ENCODE measurements at regions not wholly inside any gene's neighbourhood (a gene's known extent, or its start where the extent isn't known, plus 50 kb on each side); places are given as distances from the start of the nearest gene placed in this dataset.

GRCh38 chr5:145471026-145471425 lies 364.1 kb downstream of the PRELID2 start:
- no peak for FAIRE-seq
- intact Hi-C loops (cut with micrococcal nuclease), result no loop called here

More at GRCh38 chr5:145471026-145471425, 364.1 kb downstream of the PRELID2 start:
- H3K4me1 ChIP-seq (replicated peaks in 1 of 2; ENCODE audit: control insufficient read depth in 2 of 2, insufficient read depth in 2 of 2, low read length in 2 of 2), result no peaks in the 10 kb centered on the region; a peak in 2 of 5 replicates
- BruUV-seq (replicated peaks), result no TSS peak
- POLR2A ChIA-PET, result interaction anchor here (0.6 kb wide), 1 partner anchor 936 kb away, joined by 3 read pairs; no protein-coding TSS in a partner anchor
- TF ChIP-seq BCLAF1 (IDR thresholded peaks at IDR 0.05; ENCODE audit: borderline replicate concordance in 1 of 2, control insufficient read depth in 1 of 2, low read depth in 2 of 2, low read length in 1 of 2) (no peak), ZNF507 (tag; conservative IDR thresholded peaks at IDR 0.05) (no peak), ZNF449 (CRISPR knock-in tag; IDR thresholded peaks at IDR 0.05) (no peak), ATF3 (IDR thresholded peaks at IDR 0.05) (no peak), ATF3 (CRISPR knock-in tag; conservative IDR thresholded peaks at IDR 0.05) (no peak), ZNF3 (CRISPR knock-in tag; IDR thresholded peaks at IDR 0.05) (no peak), TOE1 (IDR thresholded peaks at IDR 0.05; ENCODE audit: borderline replicate concordance) (no peak), TOE1 (CRISPR knock-in tag; IDR thresholded peaks at IDR 0.05; ENCODE audit: borderline replicate concordance, low read depth) (no peak)
- no peak overlapping the region for H3K9ac ChIP-seq (ENCODE audit: insufficient read depth in 1 of 2, low read depth in 2 of 2, low read length in 2 of 2)
- H3K27me3 ChIP-seq (ENCODE audit: control insufficient read depth in 2 of 2, insufficient read depth in 2 of 2, low read length in 2 of 2), result no peaks in the 10 kb centered on the region
- CTCF ChIA-PET (ENCODE audit: low intra/inter-chr PET ratio), result no interaction called here
- in situ Hi-C loops (cut with MboI), result no loop called here
- DNase-seq (ENCODE audit: extremely low read depth in 1 of 4, low spot score in 3 of 4) (no peak), ATAC-seq (no peak)
- no peak overlapping the region for H2AFZ ChIP-seq (ENCODE audit: low read depth, low read length)
- no peak overlapping the region for H3K27ac ChIP-seq (ENCODE audit: extremely low read depth, low read depth, low read length)
- no peaks in the 10 kb centered on the region for H4K20me1 ChIP-seq (replicated peaks; ENCODE audit: control insufficient read depth, insufficient read depth, low read length)
- H3K9me3 ChIP-seq (replicated peaks; ENCODE audit: control insufficient read depth, insufficient read depth, low read depth, low read length), result no peaks in the 10 kb centered on the region
- H3K4me3 ChIP-seq, result no peak overlapping the region
- H3K36me3 ChIP-seq (ENCODE audit: control insufficient read depth, insufficient read depth, low read length), result no peaks in the 10 kb centered on the region
- no peaks in the 10 kb centered on the region for H3K79me2 ChIP-seq (ENCODE audit: control insufficient read depth, insufficient read depth, low read length)
- H3K4me2 ChIP-seq (ENCODE audit: insufficient read depth, low read length), result no peak overlapping the region
- H3K9me1 ChIP-seq (ENCODE audit: control insufficient read depth, insufficient read depth, low read length), result no peaks in the 10 kb centered on the region

Data from K562 (cell line).